BJ (cell line): ENCODE measurements at regions not wholly inside any gene's neighbourhood (a gene's known extent, or its start where the extent isn't known, plus 50 kb on each side); places are given as distances from the start of the nearest gene placed in this dataset.

ENCODE experiments used
- CTCF ChIA-PET: fragments of 350-600 bp; formaldehyde crosslinking; extraction: SDS; loops from one replicate; lab custom pipeline; 2021; ENCODE audit warnings: antibody characterized with exemption, inconsistent platforms; lab: Yijun Ruan, JAX
- POLR2A ChIA-PET: fragments of 300-600 bp; sonication (Branson Sonifier 250); formaldehyde crosslinking; extraction: SDS; loops from one replicate; lab custom pipeline; 2021; ENCODE audit warnings: antibody characterized with exemption; lab: Charles Lee
- DNase-seq: peaks from one replicate; pipeline ENCODE4 v3.0.0-alpha.2; 2011; ENCODE audit warnings: low read depth
- H3K27me3 ChIP-seq: 2 replicates; pipeline ENCODE4 v1.6.0; 2011; ENCODE audit warnings: low read length; ENCODE audit not compliant: control insufficient read depth, insufficient read depth
- H3K36me3 ChIP-seq: 2 replicates; pipeline ENCODE4 v1.5.1; 2011; ENCODE audit warnings: low read length; ENCODE audit not compliant: control insufficient read depth, insufficient read depth
- H3K4me3 ChIP-seq: 2 replicates; pipeline ENCODE4 v1.5.1; 2011; ENCODE audit warnings: low read depth, mild to moderate bottlenecking, control low read depth, low read length
- CTCF ChIP-seq: IDR thresholded peaks from 2 replicates; pipeline ENCODE4 v1.5.1; 2011; ENCODE audit warnings: low read depth, mild to moderate bottlenecking, control low read depth, inconsistent platforms, low read length, moderate library complexity; ENCODE audit not compliant: insufficient read depth

- Histone ChIP-seq H3K4me3 (no peak overlapping the region), H3K36me3 (no peaks in the 10 kb centered on the region), H3K27me3 (no peaks in the 10 kb centered on the region; the same call in 1 of the 2 replicates)
- TF ChIP-seq CTCF, result no peak
- ChIA-PET CTCF (interaction anchor here (0.8 to 1.3 kb wide), 2 partner anchors 18 to 20 kb away, joined by 3 read pairs; no protein-coding TSS in a partner anchor), POLR2A (no interaction called here)
- DNase-seq, result no peak
Measured at GRCh38 chr13:109880371-109881346, 94.3 kb upstream of the IRS2 start.

- Histone ChIP-seq H3K4me3 (no peak overlapping the region), H3K27me3 (no peaks in the 10 kb centered on the region), H3K36me3 (no peaks in the 10 kb centered on the region)
- DNase-seq, result no peak
- no peak for TF ChIP-seq CTCF
- ChIA-PET CTCF (no interaction called here), POLR2A (no interaction called here)
Measured at GRCh38 chr13:109879338-109879737, 93.0 kb upstream of the IRS2 start.

- H3K4me3 ChIP-seq, result no peak overlapping the region
- H3K36me3 ChIP-seq, result no peaks in the 10 kb centered on the region
- ChIA-PET POLR2A (no interaction called here), CTCF (interaction anchor here (0.6 kb wide), 1 partner anchor 501 kb away, joined by 3 read pairs; no protein-coding TSS in a partner anchor)
- TF ChIP-seq CTCF, result no peak
- H3K27me3 ChIP-seq, result no peaks in the 10 kb centered on the region
- no peak for DNase-seq
Measured at GRCh38 chr13:109877809-109878208, 91.4 kb upstream of the IRS2 start.

- Histone ChIP-seq H3K4me3 (no peak overlapping the region), H3K36me3 (no peaks in the 10 kb centered on the region), H3K27me3 (no peaks in the 10 kb centered on the region)
- TF ChIP-seq CTCF, result no peak
- DNase-seq, result no peak
- CTCF ChIA-PET, result no interaction called here
- POLR2A ChIA-PET, result no interaction called here
Measured at GRCh38 chr13:109875746-109876145, 89.4 kb upstream of the IRS2 start.
